Neural cell (in vitro differentiated cells): ENCODE measurements at regions not wholly inside any gene's neighbourhood (a gene's known extent, or its start where the extent isn't known, plus 50 kb on each side); places are given as distances from the start of the nearest gene placed in this dataset.

Experiments used
- CTCF ChIP-seq: fragments of 450-650 bp; IDR thresholded peaks from 2 replicates; pipeline ENCODE4 v1.5.1; 2014; ENCODE audit warnings: antibody characterized with exemption, mild to moderate bottlenecking, moderate library complexity; ENCODE audit not compliant: poor library complexity, severe bottlenecking
- EZH2 ChIP-seq: fragments of 200-600, 300-800 bp; shearing (Covaris generic), sonication (generic); IDR thresholded peaks from 2 replicates; pipeline ENCODE4 v1.6.1; 2014; ENCODE audit warnings: antibody characterized with exemption, low read length, borderline replicate concordance, mild to moderate bottlenecking; ENCODE audit not compliant: insufficient read depth, poor library complexity, severe bottlenecking
- POLR2AphosphoS5 ChIP-seq: IDR thresholded peaks from 2 replicates; pipeline ENCODE4 v1.6.1; 2012
- REST ChIP-seq: IDR thresholded peaks from 2 replicates; pipeline ENCODE4 v1.6.1; 2012; ENCODE audit warnings: borderline replicate concordance
- SMC3 ChIP-seq: fragments of 450-650 bp; conservative IDR thresholded peaks from 2 replicates; pipeline ENCODE4 v1.6.1; 2014; ENCODE audit warnings: antibody characterized with exemption, mild to moderate bottlenecking, moderate library complexity; ENCODE audit not compliant: poor library complexity

- TF ChIP-seq CTCF (no peak), REST (no peak), EZH2 (no peak), POLR2AphosphoS5 (no peak), SMC3 (no peak)
Measured at GRCh38 chr9:108166519-108166918, 677.0 kb upstream of the KLF4 start.
